ENCODE measurements at regions not wholly inside any gene's neighbourhood (a gene's known extent, or its start where the extent isn't known, plus 50 kb on each side); places are given as distances from the start of the nearest gene placed in this dataset.

- no peaks in the 10 kb centered on the region for H3K9me2 ChIP-seq (replicated peaks; ENCODE audit: control insufficient read depth, low read length)
- no peaks in the 10 kb centered on the region for H3K36me3 ChIP-seq (ENCODE audit: control insufficient read depth, low read length)
- no peak overlapping the region for H3K4me3 ChIP-seq (ENCODE audit: low read length)
- no peaks in the 10 kb centered on the region for H3K79me2 ChIP-seq (ENCODE audit: control insufficient read depth, low read length)
- no peaks in the 10 kb centered on the region for H3K27me3 ChIP-seq (ENCODE audit: control insufficient read depth, low read length)
- no peak overlapping the region for H3K4me2 ChIP-seq (ENCODE audit: low read length)
- TF ChIP-seq EZH2phosphoT487 (IDR thresholded peaks at IDR 0.05; ENCODE audit: borderline replicate concordance, low read length) = no peak
- TF ChIP-seq CTCF (IDR thresholded peaks at IDR 0.05; ENCODE audit: low read depth, low read length, poor library complexity, severe bottlenecking) = no peak
- H3K4me1 ChIP-seq (ENCODE audit: control insufficient read depth, low read length) = no peaks in the 10 kb centered on the region
- H3F3A ChIP-seq (ENCODE audit: control insufficient read depth, insufficient read depth) = no peaks in the 10 kb centered on the region
- H4K20me1 ChIP-seq (ENCODE audit: control insufficient read depth, insufficient read depth, low read depth, low read length) = no peaks in the 10 kb centered on the region
- H3K27ac ChIP-seq (ENCODE audit: low read depth, low read length) = no peak overlapping the region
- no peaks in the 10 kb centered on the region for H3K9me3 ChIP-seq (ENCODE audit: control insufficient read depth, insufficient read depth, low read length)
Measured at GRCh38 chr12:17456486-17456885, 633.5 kb downstream of the RERGL start.

- H3K4me1 ChIP-seq (ENCODE audit: control insufficient read depth, low read length) = no peaks in the 10 kb centered on the region
- H4K20me1 ChIP-seq (ENCODE audit: control insufficient read depth, insufficient read depth, low read depth, low read length) = no peaks in the 10 kb centered on the region
- H3K4me3 ChIP-seq (ENCODE audit: low read length) = no peak overlapping the region
- no peaks in the 10 kb centered on the region for H3K27me3 ChIP-seq (ENCODE audit: control insufficient read depth, low read length)
- no peaks in the 10 kb centered on the region for H3K9me2 ChIP-seq (replicated peaks; ENCODE audit: control insufficient read depth, low read length)
- TF ChIP-seq CTCF (IDR thresholded peaks at IDR 0.05; ENCODE audit: low read depth, low read length, poor library complexity, severe bottlenecking) = no peak
- H3K4me2 ChIP-seq (ENCODE audit: low read length) = no peak overlapping the region
- no peak overlapping the region for H3K27ac ChIP-seq (ENCODE audit: low read depth, low read length)
- H3F3A ChIP-seq (ENCODE audit: control insufficient read depth, insufficient read depth) = no peaks in the 10 kb centered on the region
- H3K9me3 ChIP-seq (ENCODE audit: control insufficient read depth, insufficient read depth, low read length) = no peaks in the 10 kb centered on the region
- no peaks in the 10 kb centered on the region for H3K36me3 ChIP-seq (ENCODE audit: control insufficient read depth, low read length)
- H3K79me2 ChIP-seq (ENCODE audit: control insufficient read depth, low read length) = no peaks in the 10 kb centered on the region
Measured at GRCh38 chr12:17438141-17438540, 651.9 kb downstream of the RERGL start.

GRCh38 chr12:17416748-17417147, 673.2 kb downstream of the RERGL start:
- Histone ChIP-seq H3K4me2 (ENCODE audit: low read length) (no peak overlapping the region), H3K9me3 (ENCODE audit: control insufficient read depth, insufficient read depth, low read length) (no peaks in the 10 kb centered on the region; the same call in none of the 2 replicates), H3K4me1 (ENCODE audit: control insufficient read depth, low read length) (no peaks in the 10 kb centered on the region), H4K20me1 (ENCODE audit: control insufficient read depth, insufficient read depth, low read depth, low read length) (no peaks in the 10 kb centered on the region), H3K27ac (ENCODE audit: low read depth, low read length) (no peak overlapping the region), H3F3A (ENCODE audit: control insufficient read depth, insufficient read depth) (no peaks in the 10 kb centered on the region), H3K9me2 (replicated peaks; ENCODE audit: control insufficient read depth, low read length) (no peaks in the 10 kb centered on the region), H3K36me3 (ENCODE audit: control insufficient read depth, low read length) (no peaks in the 10 kb centered on the region), H3K79me2 (ENCODE audit: control insufficient read depth, low read length) (no peaks in the 10 kb centered on the region), H3K4me3 (ENCODE audit: low read length) (no peak overlapping the region), H3K27me3 (ENCODE audit: control insufficient read depth, low read length) (no peaks in the 10 kb centered on the region)
- TF ChIP-seq EZH2phosphoT487 (IDR thresholded peaks at IDR 0.05; ENCODE audit: borderline replicate concordance, low read length) (no peak), CTCF (IDR thresholded peaks at IDR 0.05; ENCODE audit: low read depth, low read length, poor library complexity, severe bottlenecking) (no peak)

GRCh38 chr12:17414596-17414995, 675.4 kb downstream of the RERGL start:
- TF ChIP-seq EZH2phosphoT487 (IDR thresholded peaks at IDR 0.05; ENCODE audit: borderline replicate concordance, low read length) (no peak), CTCF (IDR thresholded peaks at IDR 0.05; ENCODE audit: low read depth, low read length, poor library complexity, severe bottlenecking) (no peak)
- no peaks in the 10 kb centered on the region for H3K4me1 ChIP-seq (ENCODE audit: control insufficient read depth, low read length)

More at GRCh38 chr12:17414596-17414995, 675.4 kb downstream of the RERGL start:
- H4K20me1 ChIP-seq (ENCODE audit: control insufficient read depth, insufficient read depth, low read depth, low read length) = no peaks in the 10 kb centered on the region
- no peaks in the 10 kb centered on the region for H3K79me2 ChIP-seq (ENCODE audit: control insufficient read depth, low read length)
- H3K4me2 ChIP-seq (ENCODE audit: low read length) = no peak overlapping the region
- H3K9me3 ChIP-seq (ENCODE audit: control insufficient read depth, insufficient read depth, low read length) = no peaks in the 10 kb centered on the region; the same call in none of the 2 replicates
- H3F3A ChIP-seq (ENCODE audit: control insufficient read depth, insufficient read depth) = no peaks in the 10 kb centered on the region
- no peak overlapping the region for H3K27ac ChIP-seq (ENCODE audit: low read depth, low read length)
- no peaks in the 10 kb centered on the region for H3K9me2 ChIP-seq (replicated peaks; ENCODE audit: control insufficient read depth, low read length)
- H3K27me3 ChIP-seq (ENCODE audit: control insufficient read depth, low read length) = no peaks in the 10 kb centered on the region
- no peaks in the 10 kb centered on the region for H3K36me3 ChIP-seq (ENCODE audit: control insufficient read depth, low read length)
- H3K4me3 ChIP-seq (ENCODE audit: low read length) = no peak overlapping the region
